Testis (tissue), 2 donors: ENCODE measurements at regions not wholly inside any gene's neighbourhood (a gene's known extent, or its start where the extent isn't known, plus 50 kb on each side); places are given as distances from the start of the nearest gene placed in this dataset.
"Not testable (repeated sequence)": the region's sequence is repeated elsewhere in the genome, so short reads cannot be mapped to it uniquely, and the experiment has no call there.

ENCODE experiments used
- POLR2A ChIP-seq: fragments of 450-650 bp; IDR thresholded peaks from one replicate; pipeline ENCODE4 v1.6.1; 2017; ENCODE audit warnings: antibody characterized with exemption, mild to moderate bottlenecking, moderate library complexity
- TF ChIP-seq, protein P1 (sequence below), 3 experiments: fragments of 450-650 bp in 2 of 3; fragments of 200-600 bp in 1 of 3; sonication (generic) in 1 of 3; IDR thresholded peaks; one replicate each; pipeline ENCODE4 v1.5.1; 2016 to 2019; ENCODE audit warnings: antibody characterized with exemption in 3 of 3, mild to moderate bottlenecking in 2 of 3, moderate library complexity in 1 of 3

DNA sequence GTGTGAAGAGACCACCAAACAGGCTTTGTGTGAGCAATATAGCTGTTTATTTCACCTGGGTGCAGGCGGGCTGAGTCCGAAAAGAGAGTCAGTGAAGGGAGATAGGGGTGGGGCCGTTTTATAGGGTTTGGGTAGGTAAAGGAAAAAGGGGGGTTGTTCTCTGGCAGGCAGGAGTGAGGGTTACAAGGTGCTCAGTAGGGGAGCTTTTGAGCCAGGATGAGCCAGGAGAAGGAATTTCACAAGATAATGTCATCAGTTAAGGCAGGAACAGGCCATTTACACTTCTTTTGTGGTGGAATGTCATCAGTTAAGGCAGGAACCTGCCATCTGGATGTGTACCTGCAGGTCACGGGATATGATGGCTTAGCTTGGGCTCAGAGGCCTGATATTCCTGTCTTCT lies 768.4 kb upstream of the KIRREL3 start:
- not testable (repeated sequence) for TF ChIP-seq POLR2A
- TF ChIP-seq, protein P1, sequence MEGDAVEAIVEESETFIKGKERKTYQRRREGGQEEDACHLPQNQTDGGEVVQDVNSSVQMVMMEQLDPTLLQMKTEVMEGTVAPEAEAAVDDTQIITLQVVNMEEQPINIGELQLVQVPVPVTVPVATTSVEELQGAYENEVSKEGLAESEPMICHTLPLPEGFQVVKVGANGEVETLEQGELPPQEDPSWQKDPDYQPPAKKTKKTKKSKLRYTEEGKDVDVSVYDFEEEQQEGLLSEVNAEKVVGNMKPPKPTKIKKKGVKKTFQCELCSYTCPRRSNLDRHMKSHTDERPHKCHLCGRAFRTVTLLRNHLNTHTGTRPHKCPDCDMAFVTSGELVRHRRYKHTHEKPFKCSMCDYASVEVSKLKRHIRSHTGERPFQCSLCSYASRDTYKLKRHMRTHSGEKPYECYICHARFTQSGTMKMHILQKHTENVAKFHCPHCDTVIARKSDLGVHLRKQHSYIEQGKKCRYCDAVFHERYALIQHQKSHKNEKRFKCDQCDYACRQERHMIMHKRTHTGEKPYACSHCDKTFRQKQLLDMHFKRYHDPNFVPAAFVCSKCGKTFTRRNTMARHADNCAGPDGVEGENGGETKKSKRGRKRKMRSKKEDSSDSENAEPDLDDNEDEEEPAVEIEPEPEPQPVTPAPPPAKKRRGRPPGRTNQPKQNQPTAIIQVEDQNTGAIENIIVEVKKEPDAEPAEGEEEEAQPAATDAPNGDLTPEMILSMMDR (IDR thresholded peaks at IDR 0.05), result not testable (repeated sequence)
